GM10266 (cell line): ENCODE measurements at regions not wholly inside any gene's neighbourhood (a gene's known extent, or its start where the extent isn't known, plus 50 kb on each side); places are given as distances from the start of the nearest gene placed in this dataset.

ENCODE experiments used
- DNase-seq: peaks from one replicate; pipeline ENCODE4 v3.0.0; 2012; ENCODE audit errors: extremely low spot score
- CTCF ChIP-seq: IDR thresholded peaks from 2 replicates; pipeline ENCODE4 v1.5.1; 2012; ENCODE audit warnings: mild to moderate bottlenecking, low read depth; ENCODE audit not compliant: control insufficient read depth, insufficient read depth; ENCODE audit errors: missing control alignments

GRCh38 chr13:106108346-106108745 lies 427.1 kb downstream of the EFNB2 start:
- no peak for DNase-seq
- TF ChIP-seq CTCF: no peak

- TF ChIP-seq CTCF: no peak
- DNase-seq: no peak
These were observed 428.4 kb downstream of the EFNB2 start for GRCh38 chr13:106107061-106107460.

- TF ChIP-seq CTCF: no peak
- no peak for DNase-seq
These were observed 430.3 kb downstream of the EFNB2 start for GRCh38 chr13:106105153-106105552.

- no peak for TF ChIP-seq CTCF
- DNase-seq: no peak
These were observed 431.1 kb downstream of the EFNB2 start for GRCh38 chr13:106104281-106104901.

GRCh38 chr13:106103779-106104178 lies 431.7 kb downstream of the EFNB2 start:
- no peak for TF ChIP-seq CTCF
- no peak for DNase-seq

- DNase-seq: no peak
- TF ChIP-seq CTCF: no peak
These were observed 432.7 kb downstream of the EFNB2 start for GRCh38 chr13:106102786-106103185.

GRCh38 chr13:106101201-106101600 lies 434.3 kb downstream of the EFNB2 start:
- no peak for TF ChIP-seq CTCF
- DNase-seq: no peak
